ENCODE measurements at regions not wholly inside any gene's neighbourhood (a gene's known extent, or its start where the extent isn't known, plus 50 kb on each side); places are given as distances from the start of the nearest gene placed in this dataset.

DNA sequence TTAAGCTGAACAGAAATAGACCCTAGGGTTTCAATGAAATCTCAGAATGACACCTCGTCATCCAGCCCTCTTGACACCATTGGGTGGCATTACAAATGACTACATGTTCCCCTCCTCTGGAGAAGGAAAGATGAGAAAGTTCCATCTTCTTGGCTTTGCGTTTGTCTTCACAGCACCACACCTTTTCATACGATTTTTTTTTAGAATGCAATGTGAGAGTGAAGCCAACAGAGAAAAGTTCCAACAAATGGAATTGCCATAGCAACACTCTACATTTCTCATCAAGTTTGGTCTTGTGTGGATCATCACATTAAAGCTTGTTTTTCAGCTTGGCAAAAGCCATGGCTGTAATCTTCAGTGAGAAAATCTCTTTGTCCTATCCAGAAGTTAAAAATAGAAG is 183.4 kb upstream of the SNX7 start:
- DNase-seq, result no peak

DNA sequence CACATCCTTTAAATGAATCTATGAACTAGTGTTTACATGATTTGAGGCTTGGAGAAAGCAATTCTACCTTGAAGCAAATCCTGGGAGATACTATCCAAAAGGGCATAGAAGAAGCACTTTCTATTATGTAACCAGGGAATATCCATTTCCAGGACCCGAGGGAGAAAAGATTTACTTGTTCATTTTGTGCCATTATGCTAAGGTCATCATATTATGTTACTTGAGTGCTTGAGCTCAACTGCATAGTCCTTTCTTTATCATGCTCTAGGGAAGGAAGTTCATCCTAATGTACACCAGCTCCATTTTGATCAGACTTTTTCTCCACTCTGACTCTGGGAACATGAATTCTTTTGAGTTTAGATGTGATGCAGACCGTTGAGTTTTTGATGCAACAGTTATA is 188.6 kb upstream of the SNX7 start:
- DNase-seq, result no peak

DNA sequence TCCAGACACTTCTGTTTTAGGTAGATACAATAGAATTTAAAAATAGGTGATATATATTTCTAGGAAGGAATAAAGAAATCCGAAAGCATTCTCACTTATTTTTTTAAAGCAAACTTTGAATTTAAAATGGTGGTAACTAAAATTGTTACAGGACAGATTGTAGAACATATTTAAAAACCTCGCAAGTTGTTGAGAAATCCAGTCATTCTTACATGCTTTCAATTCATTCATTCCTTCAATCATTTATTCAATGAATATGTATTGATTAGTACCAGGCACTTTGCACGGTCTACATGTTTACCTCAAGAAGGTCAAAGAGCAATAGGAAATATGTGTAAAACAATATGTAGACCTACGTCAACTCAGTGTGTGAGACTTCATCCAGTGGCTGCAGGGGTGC is 189.9 kb upstream of the SNX7 start:
- no peak for DNase-seq

DNA sequence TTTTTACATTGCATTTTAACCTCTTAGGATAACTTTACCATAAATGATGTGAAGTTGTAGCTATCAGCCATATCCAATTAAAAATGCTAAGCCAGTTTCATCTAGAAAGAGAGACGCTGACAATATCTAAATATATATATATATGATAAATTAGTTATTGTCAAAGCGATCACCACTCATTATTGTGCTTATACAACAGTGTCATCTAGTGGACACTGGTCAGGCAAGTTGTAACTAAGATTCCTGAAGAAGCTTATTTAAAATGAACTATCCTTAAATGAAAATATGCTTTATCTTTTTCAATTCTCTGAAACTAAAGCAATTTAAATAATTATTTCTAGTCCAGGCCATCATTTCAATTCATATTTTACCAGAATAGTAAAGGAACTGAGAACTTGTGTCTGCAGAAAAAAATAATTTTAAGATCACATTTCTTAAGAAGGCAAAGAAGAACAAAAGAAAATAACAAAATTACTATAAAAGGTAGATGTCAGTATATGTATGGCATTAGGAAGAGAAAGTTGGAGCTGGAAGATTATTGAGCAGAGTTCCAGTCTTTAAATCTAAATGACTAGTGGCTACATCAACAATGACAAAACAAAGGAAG is 193.3 kb upstream of the SNX7 start:
- no peak for DNase-seq

DNA sequence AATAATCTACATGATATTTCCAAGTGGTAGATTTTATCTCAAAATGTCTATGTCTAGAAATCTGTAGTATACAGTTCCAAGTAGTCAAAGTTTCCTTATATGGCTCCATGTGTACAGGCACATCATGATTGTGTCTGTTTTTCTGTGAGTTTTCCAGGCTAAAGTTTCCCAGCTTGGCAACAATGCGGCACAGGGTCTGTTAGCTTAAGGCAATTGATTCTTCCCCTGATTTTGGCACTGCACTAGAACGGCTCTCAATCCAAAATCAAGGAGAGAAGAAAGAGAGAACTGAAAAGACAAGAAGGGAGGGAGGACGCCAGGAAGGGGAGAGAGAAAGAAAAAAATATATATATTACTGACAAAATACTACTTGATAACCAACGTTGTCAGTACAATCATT is 193.9 kb upstream of the SNX7 start:
- no peak for DNase-seq

DNA sequence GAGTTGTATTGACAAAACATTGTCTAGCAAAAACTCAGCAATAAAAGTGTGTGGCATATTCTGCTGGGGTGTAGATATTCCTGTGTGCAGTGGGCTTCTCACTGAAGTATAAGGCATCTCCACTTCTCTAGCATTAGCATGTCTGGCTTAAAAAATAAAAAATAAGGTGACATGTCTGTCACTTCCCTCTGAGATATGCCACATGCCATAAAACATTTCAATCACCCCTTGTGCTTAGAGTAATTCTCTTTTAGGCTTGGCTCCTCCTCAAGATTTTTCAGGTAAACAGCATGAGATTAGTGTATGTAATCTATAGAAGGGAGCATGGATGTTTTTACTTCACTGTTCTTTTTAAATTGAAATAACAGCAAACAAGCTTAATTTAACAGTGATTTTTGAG is 194.4 kb upstream of the SNX7 start:
- DNase-seq, result no peak

DNA sequence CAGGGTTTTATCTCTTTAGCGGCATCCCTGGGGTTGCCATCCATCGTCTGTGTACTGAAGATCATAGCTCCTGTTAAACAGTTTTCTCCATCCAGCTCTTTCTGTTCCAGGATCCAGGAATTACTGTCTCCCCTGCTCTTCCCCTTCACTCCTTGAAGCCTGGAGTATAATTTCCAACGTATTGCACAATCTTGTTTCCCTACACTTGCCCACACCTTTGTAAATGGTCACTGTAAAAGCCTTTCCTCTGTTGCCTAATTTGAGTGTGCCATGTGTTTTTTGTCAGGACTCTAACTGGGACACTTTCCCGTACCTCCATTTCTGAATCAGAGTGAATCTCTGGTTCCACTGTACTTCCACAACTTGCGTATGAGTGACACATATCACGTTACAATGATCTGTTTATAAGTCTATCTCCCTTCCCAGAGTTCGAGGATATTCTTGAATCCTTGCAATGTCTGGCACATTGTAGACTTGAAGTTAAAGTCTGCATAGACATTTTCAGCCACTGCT is 199.6 kb upstream of the SNX7 start:
- no peak for DNase-seq

DNA sequence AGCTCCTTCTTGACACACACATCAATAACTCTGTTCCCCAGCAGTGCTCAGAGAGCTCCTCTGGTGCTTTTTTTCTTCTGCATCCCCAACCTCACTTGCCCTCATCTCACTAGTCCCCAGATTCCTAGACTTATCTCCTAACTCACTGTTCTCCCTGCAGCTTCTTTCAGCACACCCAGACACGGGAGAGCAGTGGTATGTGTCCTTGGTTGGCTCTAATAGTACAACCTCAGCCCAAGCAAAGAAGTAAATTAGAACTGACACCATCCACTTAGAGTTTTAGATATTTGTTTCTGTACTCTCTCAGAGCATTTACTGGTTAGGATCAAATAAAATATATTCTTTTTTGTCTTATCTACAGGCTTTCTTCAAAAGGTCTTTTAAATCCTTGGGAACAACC is 201.4 kb upstream of the SNX7 start:
- no peak for DNase-seq

DNA sequence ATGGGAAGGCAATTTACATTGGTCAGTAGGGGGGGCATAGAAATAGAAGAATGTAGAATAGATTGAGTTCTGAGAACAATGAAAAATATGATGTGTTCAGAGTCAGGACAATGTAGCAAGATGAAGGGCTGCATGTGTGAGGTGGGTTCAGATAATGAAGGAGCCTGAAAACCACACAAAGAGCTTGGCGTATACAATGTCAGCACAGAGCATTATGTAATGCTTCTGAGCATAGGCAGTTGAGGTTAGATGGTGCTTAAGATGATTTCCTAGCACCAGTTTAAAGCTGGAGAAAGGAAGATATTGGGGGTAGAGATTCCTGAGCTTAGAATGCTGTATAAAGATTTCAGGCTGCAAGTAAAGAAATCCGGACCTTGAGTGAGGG is 202.0 kb upstream of the SNX7 start:
- no peak for DNase-seq

DNA sequence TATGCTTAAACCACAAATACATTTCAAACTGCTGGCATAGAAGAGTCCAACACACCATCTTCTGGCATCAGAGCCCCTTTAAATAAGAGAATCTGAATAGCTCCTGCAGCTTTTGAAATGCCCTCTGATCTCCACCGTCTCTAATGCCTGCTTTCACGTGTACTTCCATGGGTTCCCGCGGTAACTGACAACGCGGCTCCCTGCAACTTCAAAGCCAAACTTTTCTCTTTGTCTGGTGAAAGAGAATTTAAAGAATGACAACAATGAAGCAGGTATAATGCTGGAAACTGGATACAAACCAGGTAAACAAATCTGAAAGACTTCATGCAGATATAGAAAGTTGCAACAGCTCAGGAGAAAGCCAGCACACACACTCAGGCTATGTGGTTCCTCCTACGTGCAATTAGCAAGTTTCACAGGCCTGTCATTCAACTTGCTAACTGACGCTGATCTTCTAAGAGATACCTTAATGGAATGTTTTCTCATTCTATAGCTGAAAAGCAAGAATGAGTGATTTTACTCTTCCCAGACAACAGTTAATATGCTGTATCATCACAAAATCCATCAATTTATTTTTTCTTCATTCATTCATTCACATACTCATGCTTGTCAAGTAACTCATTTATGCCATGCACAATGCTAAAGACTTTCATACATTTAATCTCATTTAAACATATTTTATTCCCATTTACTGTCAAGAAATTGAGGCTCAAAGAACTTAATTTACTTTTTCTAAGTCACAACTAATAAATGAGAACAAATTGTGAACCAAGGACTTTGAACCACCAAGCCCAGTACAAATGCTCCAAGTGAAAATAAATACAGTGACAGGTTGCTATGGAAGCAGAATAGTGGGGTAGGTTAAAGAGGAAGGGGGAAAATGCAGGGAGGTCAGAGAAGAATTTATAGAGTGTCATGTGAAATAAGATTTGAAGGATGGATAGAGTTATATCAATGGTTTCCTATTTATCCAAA is 202.7 kb upstream of the SNX7 start:
- DNase-seq, result no peak

DNA sequence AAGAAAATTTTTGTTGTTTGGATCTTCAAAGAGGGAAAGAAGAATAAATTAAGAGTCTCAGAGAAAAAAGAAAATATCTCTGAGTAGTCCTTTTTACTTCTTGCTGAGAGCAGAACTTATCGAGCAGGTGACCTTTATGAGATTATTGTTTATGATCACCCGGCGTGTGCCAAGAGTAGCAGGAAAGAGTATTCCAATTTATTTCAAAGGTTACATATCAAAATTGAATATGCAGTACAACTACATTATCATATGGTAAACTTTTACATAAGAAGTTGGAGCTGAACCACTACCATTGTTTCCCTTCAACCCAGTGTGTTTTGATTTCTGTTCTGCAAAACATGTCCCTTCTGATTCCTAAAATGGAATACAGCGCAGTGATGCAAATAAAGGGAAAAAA is 204.3 kb upstream of the SNX7 start:
- DNase-seq, result no peak

DNA sequence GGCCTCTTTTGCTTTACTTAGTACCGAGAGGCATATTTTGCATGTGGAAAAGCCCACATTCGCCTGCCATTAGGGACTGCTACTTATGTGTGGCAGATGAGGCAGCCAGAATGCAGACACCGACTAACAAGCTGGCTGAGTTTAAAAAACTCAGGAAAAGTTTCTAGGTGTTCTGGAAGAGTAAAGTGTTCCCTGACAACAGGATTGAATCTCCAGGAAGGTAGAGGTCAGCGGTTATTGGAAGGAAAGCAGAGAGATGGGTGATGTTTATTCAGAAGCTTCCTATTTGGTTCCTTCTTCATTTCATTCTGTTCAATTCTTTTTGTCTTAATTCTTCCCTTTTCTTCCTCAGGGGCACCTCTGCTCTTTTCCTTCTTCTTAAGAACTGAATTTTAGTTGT is 206.9 kb upstream of the SNX7 start:
- DNase-seq, result no peak

DNA sequence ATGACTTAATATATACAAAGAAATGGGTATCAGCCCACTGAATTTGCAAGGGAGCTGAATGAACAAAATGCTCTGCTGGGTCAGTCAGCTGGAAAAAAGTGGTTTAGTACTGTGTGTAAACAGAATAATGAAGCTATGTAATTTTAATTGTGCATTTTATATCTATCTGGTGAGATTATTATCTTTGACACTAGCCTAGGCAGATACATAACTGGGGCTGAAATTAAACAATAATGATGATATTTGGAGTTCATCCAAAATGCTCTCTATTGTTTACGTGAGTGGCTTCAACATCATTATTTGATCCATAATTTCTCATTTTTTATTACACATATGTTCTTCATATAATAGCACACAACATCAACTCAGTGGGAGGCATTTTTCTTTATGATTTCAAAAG is 208.5 kb upstream of the SNX7 start:
- DNase-seq, result no peak

DNA sequence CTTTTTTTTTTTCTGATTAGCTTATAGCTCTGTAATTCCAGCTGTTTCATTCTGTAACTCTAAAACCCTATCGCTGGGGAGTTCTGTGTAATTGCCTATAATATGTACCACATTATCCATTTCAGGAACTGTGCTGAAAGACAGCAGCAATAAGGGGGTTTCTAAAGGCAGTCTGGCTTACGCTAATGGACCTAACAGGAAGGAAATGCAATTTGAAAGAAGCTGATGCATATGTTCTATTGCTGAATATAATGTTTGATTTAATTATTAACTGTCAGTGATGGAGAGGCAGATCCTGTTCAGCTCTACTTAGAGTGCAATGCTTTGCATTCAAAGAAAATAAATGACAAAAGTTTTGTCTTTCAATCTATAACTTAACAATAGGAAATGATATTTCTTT is 209.4 kb upstream of the SNX7 start:
- DNase-seq, result no peak

DNA sequence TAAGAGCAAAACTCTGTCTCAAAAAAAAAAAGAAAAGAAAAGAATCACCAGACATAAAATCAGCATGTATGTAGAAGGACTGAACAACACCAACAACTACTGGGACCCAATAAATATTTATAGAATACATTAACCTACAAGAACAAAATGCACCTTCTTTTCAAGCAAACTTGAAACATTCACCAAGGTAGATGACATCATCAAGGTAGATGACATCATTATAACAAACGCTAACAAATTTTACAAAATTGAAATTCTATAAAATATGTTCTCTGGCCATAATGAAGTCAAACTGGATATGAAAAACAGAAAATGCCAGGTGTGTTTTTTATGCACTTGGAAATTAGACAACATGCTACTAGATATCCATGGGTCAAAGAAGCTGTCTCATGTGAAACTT is 220.2 kb upstream of the SNX7 start:
- DNase-seq, result no peak

DNA sequence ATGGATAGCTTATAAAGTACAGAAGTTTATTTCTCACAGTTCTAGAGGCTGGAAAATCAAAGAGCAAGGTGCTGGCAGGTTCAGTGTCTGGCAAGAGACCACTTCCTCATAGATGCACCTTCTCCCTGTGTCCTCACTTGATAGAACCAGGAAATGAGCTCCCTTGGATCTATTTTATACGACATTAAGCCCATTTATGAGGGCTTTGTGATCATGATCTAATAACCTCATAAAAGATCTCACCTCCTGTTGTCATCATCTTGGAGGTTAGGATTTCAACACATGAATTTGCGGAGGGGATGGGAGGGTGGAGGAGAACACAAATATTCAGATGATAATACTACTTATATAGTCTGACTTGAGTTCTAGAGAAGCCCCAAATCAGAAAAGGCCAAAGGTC is 222.1 kb upstream of the SNX7 start:
- DNase-seq, result no peak

DNA sequence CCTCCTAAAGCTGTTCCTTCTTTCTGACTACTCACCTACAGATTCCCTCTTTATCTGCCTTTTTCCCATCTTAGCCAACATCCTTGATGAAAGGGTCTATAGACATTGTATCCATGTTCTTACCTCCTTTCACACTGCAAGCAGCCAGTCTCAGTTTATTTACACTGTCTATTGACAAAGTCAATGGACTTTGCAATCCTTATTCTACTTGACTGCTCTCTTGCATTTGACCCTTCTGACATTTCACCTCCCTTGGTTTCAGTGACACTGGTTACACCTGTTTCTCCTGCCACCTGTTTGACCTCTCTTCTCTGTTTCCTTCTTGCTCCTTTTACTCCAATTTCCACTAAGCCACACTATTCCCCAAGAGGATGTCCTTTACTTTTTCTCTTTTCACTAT is 224.0 kb upstream of the SNX7 start:
- no peak for DNase-seq

DNA sequence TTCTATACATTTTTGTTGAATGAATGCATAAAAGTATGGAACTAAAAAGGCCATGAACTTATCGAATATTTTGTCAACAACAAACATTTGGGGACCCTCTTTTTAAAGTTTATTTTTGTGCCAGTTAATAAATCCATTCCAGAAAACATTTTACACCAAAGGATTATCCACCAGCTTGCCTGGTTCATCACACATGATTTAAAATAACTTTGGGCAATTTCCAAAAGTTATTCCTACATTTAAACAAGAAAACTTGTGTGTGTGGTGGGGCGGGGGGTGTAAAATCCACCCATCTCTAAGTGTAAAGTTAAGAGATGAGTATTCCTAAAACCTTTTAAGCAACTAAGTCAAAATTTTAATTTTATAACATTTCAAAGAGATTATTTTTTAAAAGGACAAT is 224.5 kb upstream of the SNX7 start:
- no peak for DNase-seq

DNA sequence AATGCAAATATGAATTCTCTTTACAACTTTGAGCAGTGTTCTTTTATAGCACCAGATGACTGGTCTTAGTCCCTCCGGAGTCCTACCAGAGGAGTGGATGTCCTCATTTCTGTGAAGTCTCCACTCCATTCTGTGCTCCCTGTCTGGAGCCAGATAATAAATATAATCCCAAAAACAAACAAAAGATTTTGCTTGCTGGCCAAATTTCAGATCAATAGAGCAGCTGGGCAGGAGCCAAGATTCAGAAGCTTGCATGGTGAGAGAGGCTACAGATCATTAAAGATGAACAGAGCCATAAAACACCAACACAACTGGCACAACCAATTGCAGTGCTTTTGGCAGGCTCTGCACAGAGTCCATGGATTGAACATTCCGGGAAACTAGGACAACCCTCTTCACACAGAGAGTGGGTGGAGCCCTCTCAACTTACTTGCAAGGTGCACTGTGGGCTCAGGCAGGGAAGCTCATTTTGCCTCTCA is 231.5 kb upstream of the SNX7 start:
- no peak for DNase-seq

DNA sequence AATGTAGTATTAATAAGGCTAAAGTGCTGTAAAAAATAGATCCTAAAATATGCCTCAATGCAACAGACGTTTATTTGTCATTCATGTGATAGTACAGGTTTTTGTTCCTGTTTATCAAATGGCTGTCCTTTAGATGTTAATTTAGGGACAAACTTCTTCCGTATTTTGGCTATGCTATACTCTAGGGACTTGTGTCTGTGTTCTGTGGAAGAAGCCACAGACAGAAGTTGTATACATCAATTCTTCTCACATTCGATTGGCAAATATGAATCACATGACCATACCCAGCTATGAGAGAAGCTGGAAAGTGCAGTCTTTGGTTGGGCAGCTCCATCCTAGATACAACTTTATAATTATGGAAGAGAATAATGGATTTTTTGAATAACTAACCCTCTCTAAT is 232.7 kb upstream of the SNX7 start:
- no peak for DNase-seq

DNA sequence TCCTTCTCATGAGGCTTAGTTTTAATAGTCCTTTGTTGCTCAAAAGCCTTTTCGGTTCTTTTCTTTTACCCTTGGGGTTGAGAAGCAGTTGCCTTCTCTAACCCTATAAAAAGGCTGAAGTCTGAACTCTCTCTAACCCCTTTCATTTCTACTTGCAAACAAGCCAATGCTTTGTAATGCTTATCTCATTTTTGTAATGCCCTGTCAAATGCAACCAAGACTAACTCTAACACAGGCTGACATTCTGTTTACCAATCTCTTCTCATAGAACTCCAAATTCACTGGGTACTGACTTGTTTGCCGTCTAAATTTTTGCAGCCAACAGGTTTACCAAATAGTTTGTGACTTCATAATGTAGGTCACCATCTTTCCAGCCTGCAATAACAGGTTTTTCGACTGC is 233.9 kb upstream of the SNX7 start:
- DNase-seq, result no peak

DNA sequence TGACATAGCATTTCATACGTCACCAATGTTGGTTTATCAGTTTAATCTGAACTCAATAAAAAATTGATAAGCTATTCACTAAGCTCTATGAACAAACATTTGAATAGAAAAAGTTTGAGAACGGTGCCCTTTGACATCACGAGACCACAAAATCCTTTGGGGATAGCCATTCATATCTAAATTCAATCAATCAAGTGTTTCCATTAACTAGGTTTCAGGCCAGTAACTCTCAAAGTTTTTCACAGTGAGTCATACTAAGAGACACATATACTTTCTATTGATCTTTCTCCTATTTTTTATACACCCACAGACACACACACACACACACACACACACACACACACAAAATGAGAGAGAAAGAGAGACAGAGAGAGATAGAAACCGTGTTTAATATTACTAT is 235.4 kb upstream of the SNX7 start:
- DNase-seq, result no peak

DNA sequence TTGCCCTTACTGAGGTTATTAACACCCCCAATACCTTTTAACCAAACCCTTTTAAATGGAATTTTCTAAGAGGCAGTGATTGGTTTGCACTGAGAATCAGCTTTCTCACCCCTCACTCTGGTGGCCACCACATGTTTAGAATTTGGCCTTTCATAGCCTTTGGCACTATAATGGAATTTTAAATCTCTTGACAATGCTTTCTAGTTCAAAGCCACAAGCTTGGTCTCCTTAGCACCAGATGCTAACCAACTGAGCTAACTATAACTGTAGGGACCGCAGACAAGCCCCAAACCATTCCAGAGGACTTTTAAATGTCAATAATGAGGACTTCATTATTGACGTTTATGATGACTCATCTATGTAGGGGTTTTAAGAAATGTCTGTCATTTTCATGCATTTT is 238.7 kb upstream of the SNX7 start:
- no peak for DNase-seq

DNA sequence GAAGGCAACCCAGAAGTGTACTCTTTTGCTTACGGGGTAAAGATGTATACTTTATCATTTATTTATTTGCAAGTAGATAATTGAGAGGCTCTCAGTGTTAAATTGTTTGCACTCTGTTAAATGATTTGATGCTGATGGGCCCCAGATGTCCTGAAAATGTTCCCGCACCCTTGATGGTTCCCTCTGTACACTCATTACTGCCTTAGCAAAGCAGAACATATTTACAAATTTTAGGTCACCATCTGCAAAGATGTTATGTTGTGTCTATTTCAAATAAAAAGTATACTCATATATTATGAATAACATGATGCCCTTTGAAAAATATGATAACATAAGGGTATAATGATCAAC is 240.5 kb upstream of the SNX7 start:
- DNase-seq, result no peak
